Aorta (tissue), 5 donors: ENCODE measurements at regions not wholly inside any gene's neighbourhood (a gene's known extent, or its start where the extent isn't known, plus 50 kb on each side); places are given as distances from the start of the nearest gene placed in this dataset.
"Not testable (repeated sequence)": the region's sequence is repeated elsewhere in the genome, so short reads cannot be mapped to it uniquely, and the experiment has no call there.

Experiments
- ATAC-seq: fragments of 200-7000 bp; cut with Tn5 transposase; one replicate; pipeline ENCODE4 v1.9.1; 2022; ENCODE audit warnings: moderate library complexity; ENCODE audit not compliant: low FRiP score
- DNase-seq, 2 donors: peaks; one replicate each; pipeline ENCODE4 v3.0.0-alpha.2; 2020
- H3K27ac ChIP-seq, 2 donors: one replicate each; pipeline ENCODE4 v1.5.1; 2013; ENCODE audit warnings: low read length in 2 of 2, mild to moderate bottlenecking in 2 of 2, moderate library complexity in 2 of 2, control low read depth in 1 of 2, inconsistent platforms in 1 of 2, low read depth in 1 of 2
- H3K27me3 ChIP-seq, 2 donors: one replicate each; pipeline ENCODE4 v1.6.1; 2013; ENCODE audit warnings: control low read depth in 1 of 2, low read length in 1 of 2, mild to moderate bottlenecking in 1 of 2, moderate library complexity in 1 of 2; ENCODE audit not compliant: insufficient read depth in 2 of 2, control insufficient read depth in 1 of 2
- H3K36me3 ChIP-seq, 2 donors: one replicate each; pipeline ENCODE4 v1.6.1; 2013; ENCODE audit warnings: control low read depth in 1 of 2, low read length in 1 of 2, mild to moderate bottlenecking in 1 of 2; ENCODE audit not compliant: insufficient read depth in 2 of 2, control insufficient read depth in 1 of 2
- H3K4me1 ChIP-seq, 2 donors: one replicate each; pipeline ENCODE4 v1.6.1; 2013; ENCODE audit warnings: low read length in 2 of 2, control low read depth in 1 of 2, mild to moderate bottlenecking in 1 of 2, moderate library complexity in 1 of 2; ENCODE audit not compliant: insufficient read depth in 2 of 2, control insufficient read depth in 1 of 2
- H3K4me3 ChIP-seq, 2 donors: one replicate each; pipeline ENCODE4 v1.5.1; 2013; ENCODE audit warnings: low read length in 2 of 2, control low read depth in 1 of 2, mild to moderate bottlenecking in 1 of 2
- H3K9me3 ChIP-seq: one replicate; pipeline ENCODE4 v1.6.1; 2013; ENCODE audit warnings: mild to moderate bottlenecking, low read length; ENCODE audit not compliant: control insufficient read depth
- WGBS, 2 donors: extraction: QIAGEN DNeasy Blood & Tissue Kit; methylation state at CpG; one replicate each; pipeline ENCODE4 v1.1.7; 2013; 5-methylcytosine and 5-hydroxymethylcytosine counted together
- intact Hi-C, 2 donors: fragments of 100-400 bp; cut with DNase I; formaldehyde crosslinking; loops; one replicate each; pipeline versions ENCODE4 v1.14.2 to v1.15.0; 2022
- donor health status: healthy with polysubstance abuse.
- donor health status: Bipolar disorder and iron deficiency.
- donor health status: DM: no; HTN: no; CAD: no.
- donor health status: DM: no; HTN: no; CAD: no.
- donor health status: DM: yes; HTN: yes; CAD: no.

DNA sequence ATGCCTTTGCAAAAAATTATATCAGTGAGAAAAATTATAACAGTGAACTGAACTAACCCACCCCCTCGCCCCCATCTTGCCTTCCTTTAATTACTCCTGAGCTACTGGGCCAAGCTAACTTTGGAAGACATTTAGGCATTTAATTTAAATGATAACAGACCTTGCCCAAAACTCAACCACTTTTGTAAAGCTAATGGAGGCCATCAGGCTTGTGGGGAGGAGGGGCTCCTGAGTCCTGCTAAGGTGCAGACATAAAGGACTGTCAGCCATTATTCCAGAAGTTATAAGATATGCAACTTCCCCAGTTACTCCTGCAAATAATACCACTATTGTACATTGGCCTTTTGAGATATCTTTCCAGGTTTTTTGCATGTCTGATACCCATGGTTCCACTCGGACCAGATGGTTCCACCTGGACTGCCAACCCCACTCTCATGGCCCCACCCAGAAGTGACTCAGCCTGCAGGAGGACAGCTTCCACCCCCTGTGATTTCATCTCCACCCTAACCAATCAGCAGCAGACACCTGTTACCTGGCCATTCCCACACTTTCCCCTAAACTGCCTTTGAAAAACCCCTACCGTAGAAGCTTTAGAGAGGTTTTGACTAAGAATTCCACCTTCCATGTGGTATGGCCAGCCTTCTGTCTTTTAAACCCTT, 805.4 kb upstream of the CDH6 start:
- DNase-seq (no peak), ATAC-seq (no peak)
- H3K27ac ChIP-seq, result no peak overlapping the region
- no peaks in the 10 kb centered on the region for H3K27me3 ChIP-seq
- intact Hi-C loops, result no loop called here
- 77 to 80% methylated on average over 3 of the region's 3 CpGs for WGBS, 2 donors
- no peaks in the 10 kb centered on the region for H3K36me3 ChIP-seq
- no peaks in the 10 kb centered on the region for H3K4me1 ChIP-seq
- peaks cover 1% of the 10 kb centered on the region for H3K9me3 ChIP-seq
- H3K4me3 ChIP-seq, result no peak overlapping the region

GRCh38 chr5:30385754-30386153, 807.7 kb upstream of the CDH6 start:
- ATAC-seq (no peak), DNase-seq (no peak)
- Histone ChIP-seq H3K27me3 (no peaks in the 10 kb centered on the region), H3K4me1 (no peaks in the 10 kb centered on the region), H3K4me3 (no peak overlapping the region), H3K9me3 (no peaks in the 10 kb centered on the region), H3K27ac (no peak overlapping the region), H3K36me3 (no peaks in the 10 kb centered on the region)
- intact Hi-C loops, result no loop called here
- 80 to 87% methylated on average over 2 of the region's 2 CpGs for WGBS, 2 donors

DNA sequence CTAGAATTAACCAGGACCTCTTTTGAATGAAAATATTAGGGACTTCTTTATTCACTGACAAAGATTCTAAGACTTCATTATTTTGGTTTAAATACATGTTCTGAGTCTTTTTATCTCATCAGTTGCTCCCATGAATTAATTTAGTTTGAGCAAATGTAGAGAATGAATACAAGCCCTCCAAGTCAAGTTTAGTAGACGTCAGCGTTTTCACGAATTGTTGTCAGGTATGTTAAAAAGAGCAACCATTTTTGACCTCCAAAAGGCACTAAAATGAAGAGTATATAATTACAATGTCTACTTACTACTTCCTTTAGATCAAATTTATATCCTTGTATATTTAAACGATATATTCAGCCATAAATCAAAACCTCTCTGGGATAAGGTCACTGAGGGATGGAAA, 809.3 kb upstream of the CDH6 start:
- Histone ChIP-seq H3K27ac (no peak overlapping the region), H3K36me3 (no peaks in the 10 kb centered on the region), H3K4me1 (no peaks in the 10 kb centered on the region), H3K9me3 (no peaks in the 10 kb centered on the region), H3K27me3 (no peaks in the 10 kb centered on the region), H3K4me3 (no peak overlapping the region)
- no peak for DNase-seq
- WGBS, 2 donors, result 85 to 89% methylated on average over 4 of the region's 4 CpGs
- intact Hi-C loops, result no loop called here
- no peak for ATAC-seq

DNA sequence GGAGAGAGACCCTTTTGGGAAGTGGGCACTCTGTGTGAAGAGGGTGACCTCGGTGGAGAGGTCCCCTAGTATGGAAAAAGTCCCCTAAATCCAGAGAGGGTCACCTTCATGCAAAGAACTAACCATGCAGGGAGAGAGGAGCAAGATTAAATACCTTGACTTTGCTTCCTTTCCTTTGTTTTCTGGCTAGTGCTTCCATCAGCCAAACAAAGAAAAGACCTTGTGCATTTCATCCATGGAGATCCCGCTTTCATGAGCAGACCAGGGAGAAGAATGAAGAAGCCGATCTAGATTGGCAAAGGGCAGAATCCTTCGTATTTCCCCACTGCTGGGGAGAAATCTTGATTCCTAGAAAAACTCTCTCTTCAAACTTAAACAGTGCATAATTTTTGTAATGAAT, 813.3 kb upstream of the CDH6 start:
- Histone ChIP-seq H3K4me1 (no peaks in the 10 kb centered on the region), H3K27ac (no peak overlapping the region), H3K9me3 (no peaks in the 10 kb centered on the region), H3K4me3 (no peak overlapping the region), H3K36me3 (no peaks in the 10 kb centered on the region), H3K27me3 (no peaks in the 10 kb centered on the region)
- ATAC-seq (no peak), DNase-seq (no peak)
- intact Hi-C loops, result no loop called here
- 80 to 85% methylated on average over 4 of the region's 4 CpGs for WGBS, 2 donors

- no peak overlapping the region for H3K27ac ChIP-seq
- intact Hi-C loops, result no loop called here
- no peaks in the 10 kb centered on the region for H3K36me3 ChIP-seq
- DNase-seq (no peak), ATAC-seq (no peak)
- 66 to 77% methylated on average over 3 of the region's 3 CpGs for WGBS, 2 donors
- no peaks in the 10 kb centered on the region for H3K27me3 ChIP-seq
- H3K4me1 ChIP-seq, result no peaks in the 10 kb centered on the region
- no peaks in the 10 kb centered on the region for H3K9me3 ChIP-seq
- H3K4me3 ChIP-seq, result no peak overlapping the region
Measured at GRCh38 chr5:30376848-30377247, 816.6 kb upstream of the CDH6 start.

DNA sequence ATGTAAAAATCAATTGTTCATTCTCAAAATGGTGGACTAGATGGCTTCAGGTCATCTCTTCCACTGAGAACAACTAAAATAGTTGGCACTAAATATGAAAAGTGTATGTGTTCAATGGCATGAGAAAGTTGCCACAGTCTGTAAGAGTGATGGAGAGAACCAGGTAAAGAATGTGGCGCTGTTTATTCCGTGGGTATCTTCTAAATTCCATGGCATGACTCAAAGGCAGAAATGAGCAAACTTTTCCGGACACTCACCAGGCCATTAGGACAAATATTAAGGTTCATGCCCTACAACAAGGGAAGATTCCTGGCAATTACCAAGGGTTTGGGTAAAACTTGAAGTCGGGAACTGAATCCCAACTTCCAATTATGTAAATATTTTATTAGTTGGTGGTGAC, 825.4 kb upstream of the CDH6 start:
- no peaks in the 10 kb centered on the region for H3K36me3 ChIP-seq
- no peaks in the 10 kb centered on the region for H3K27me3 ChIP-seq
- no peak for ATAC-seq
- WGBS, 2 donors, result 69 to 91% methylated on average over 4 of the region's 4 CpGs
- no peak overlapping the region for H3K4me3 ChIP-seq
- H3K27ac ChIP-seq, result no peak overlapping the region
- no peaks in the 10 kb centered on the region for H3K9me3 ChIP-seq
- intact Hi-C loops, result no loop called here
- no peak for DNase-seq
- no peaks in the 10 kb centered on the region for H3K4me1 ChIP-seq

DNA sequence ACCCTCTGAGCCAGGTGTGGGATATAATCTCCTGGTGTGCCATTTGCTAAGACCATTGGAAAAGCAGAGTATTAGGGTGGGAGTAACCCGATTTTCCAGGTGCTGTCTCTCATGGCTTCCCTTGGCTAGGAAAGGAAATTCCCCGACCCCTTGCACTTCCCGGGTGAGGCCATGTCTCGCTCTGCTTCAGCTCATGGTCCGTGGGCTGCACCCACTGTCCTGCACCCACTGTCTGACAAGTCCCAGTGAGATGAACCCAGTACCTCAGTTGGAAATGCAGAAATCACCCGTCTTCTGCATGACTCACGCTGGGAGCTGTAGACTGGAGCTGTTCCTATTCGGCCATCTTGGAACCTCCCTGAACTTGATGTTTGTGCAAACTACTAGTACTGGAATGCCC, 828.5 kb upstream of the CDH6 start:
- H3K4me3 ChIP-seq, H3K4me1 ChIP-seq, intact Hi-C loops, H3K36me3 ChIP-seq, DNase-seq, H3K27me3 ChIP-seq, ATAC-seq, H3K9me3 ChIP-seq, H3K27ac ChIP-seq: not testable (repeated sequence)
- 87% methylated on average over 8 of the region's 8 CpGs for WGBS, 2 donors

DNA sequence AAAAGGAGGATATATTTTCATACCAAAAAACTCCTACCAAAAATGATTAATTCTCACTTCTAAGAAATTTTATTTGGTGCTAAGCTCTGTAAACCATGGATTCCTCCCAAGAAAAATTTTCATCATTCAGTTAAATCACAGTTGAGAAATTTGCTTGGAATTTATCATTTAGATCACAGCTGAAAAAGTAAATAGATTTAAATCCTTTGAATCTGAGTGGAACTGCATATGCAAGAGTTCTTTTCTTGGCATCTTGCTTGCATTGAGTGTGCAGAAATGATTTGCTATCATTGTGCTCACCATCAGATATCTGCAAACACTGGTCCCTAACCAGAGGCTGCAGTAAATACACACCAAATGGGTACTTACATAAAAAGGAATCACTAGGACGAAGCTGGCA, 836.1 kb upstream of the CDH6 start:
- intact Hi-C loops, result no loop called here
- Histone ChIP-seq H3K4me3 (no peak overlapping the region), H3K27ac (no peak overlapping the region), H3K27me3 (no peaks in the 10 kb centered on the region), H3K36me3 (no peaks in the 10 kb centered on the region), H3K4me1 (no peaks in the 10 kb centered on the region), H3K9me3 (no peaks in the 10 kb centered on the region)
- no peak for DNase-seq
- ATAC-seq, result no peak
- WGBS, 2 donors, result 69 to 73% methylated on average over 1 of the region's 1 CpG

GRCh38 chr5:30355675-30356074, 837.8 kb upstream of the CDH6 start:
- no peak overlapping the region for H3K27ac ChIP-seq
- intact Hi-C loops, result no loop called here
- no peaks in the 10 kb centered on the region for H3K4me1 ChIP-seq
- H3K4me3 ChIP-seq, result no peak overlapping the region
- H3K9me3 ChIP-seq, result no peaks in the 10 kb centered on the region
- 72 to 75% methylated on average over 5 of the region's 5 CpGs for WGBS, 2 donors
- H3K36me3 ChIP-seq, result no peaks in the 10 kb centered on the region
- ATAC-seq (no peak), DNase-seq (no peak)
- H3K27me3 ChIP-seq, result no peaks in the 10 kb centered on the region
